Mesodermal cell (in vitro differentiated cells): ENCODE measurements at regions not wholly inside any gene's neighbourhood (a gene's known extent, or its start where the extent isn't known, plus 50 kb on each side); places are given as distances from the start of the nearest gene placed in this dataset.

Experiments
- H3K27ac ChIP-seq: 2 replicates; pipeline ENCODE4 v1.7.0; 2013; ENCODE audit warnings: mild to moderate bottlenecking, low read depth, low read length, moderate library complexity; ENCODE audit not compliant: severe bottlenecking
- H3K36me3 ChIP-seq: 2 replicates; pipeline ENCODE4 v1.7.1; 2013; ENCODE audit warnings: mild to moderate bottlenecking, low read length, moderate library complexity; ENCODE audit not compliant: control insufficient read depth, insufficient read depth
- H3K4me1 ChIP-seq: one replicate; pipeline ENCODE4 v1.7.1; 2013; ENCODE audit warnings: mild to moderate bottlenecking, low read length; ENCODE audit not compliant: insufficient read depth, control insufficient read depth, poor library complexity, severe bottlenecking
- H3K4me3 ChIP-seq: 2 replicates; pipeline ENCODE4 v1.7.0; 2013; ENCODE audit warnings: low read length, control low read depth, mild to moderate bottlenecking; ENCODE audit not compliant: insufficient read depth, poor library complexity, severe bottlenecking; ENCODE audit errors: extremely low read depth
- H3K9me3 ChIP-seq: 2 replicates; pipeline ENCODE4 v1.7.1; 2013; ENCODE audit warnings: mild to moderate bottlenecking, low read length, moderate library complexity; ENCODE audit not compliant: control insufficient read depth
- WGBS, 2 experiments: methylation state at CpG; one replicate each; pipeline ENCODE4 v1.1.5; 2013; ENCODE audit warnings: missing lambda C conversion rate in 2 of 2; ENCODE audit not compliant: insufficient coverage in 2 of 2; 5-methylcytosine and 5-hydroxymethylcytosine counted together

DNA sequence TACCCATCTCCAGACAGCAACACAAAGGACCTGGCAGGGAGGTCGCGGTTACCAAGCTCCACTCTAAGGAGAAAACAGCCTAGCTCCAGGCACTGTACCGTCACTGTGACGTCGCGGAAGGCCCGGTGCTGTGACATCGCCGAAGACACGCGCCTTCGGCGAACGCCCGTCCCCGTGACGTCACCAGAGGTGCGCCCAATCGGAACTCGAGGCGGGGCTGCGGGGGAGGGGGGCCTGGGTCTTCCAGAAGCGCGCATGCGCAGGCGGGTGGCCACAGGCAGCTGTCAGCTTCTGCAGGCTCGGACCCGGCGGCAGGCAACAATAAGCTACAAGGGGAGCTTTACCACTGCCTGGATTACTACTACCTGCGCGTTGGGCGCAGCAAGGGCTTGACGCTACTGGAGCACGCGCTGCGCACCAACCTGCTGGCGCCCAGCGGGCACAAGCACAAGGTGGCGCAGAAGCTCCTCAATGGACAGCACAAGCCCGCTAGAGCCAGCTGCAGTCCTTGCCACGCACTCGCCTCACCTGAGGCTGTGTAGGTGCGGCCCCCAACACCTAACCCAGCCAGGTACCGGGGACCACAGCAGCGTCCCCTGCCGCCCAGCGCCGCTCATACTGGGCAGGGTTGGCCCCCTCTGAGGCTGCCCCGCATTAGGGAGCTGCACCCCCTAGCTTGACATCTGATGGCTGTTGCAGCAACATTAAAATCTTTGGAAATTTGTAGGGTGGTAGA lies 208.4 kb downstream of the TPST1 start:
- H3K27ac ChIP-seq = no peak overlapping the region
- H3K36me3 ChIP-seq = no peaks in the 10 kb centered on the region
- H3K4me3 ChIP-seq = peak overlapping the region; percentile 31
- H3K4me1 ChIP-seq = no peaks in the 10 kb centered on the region
- no peaks in the 10 kb centered on the region for H3K9me3 ChIP-seq
- 9 to 16% methylated on average over 41 to 46 of the region's 49 CpGs for WGBS, 2 experiments

DNA sequence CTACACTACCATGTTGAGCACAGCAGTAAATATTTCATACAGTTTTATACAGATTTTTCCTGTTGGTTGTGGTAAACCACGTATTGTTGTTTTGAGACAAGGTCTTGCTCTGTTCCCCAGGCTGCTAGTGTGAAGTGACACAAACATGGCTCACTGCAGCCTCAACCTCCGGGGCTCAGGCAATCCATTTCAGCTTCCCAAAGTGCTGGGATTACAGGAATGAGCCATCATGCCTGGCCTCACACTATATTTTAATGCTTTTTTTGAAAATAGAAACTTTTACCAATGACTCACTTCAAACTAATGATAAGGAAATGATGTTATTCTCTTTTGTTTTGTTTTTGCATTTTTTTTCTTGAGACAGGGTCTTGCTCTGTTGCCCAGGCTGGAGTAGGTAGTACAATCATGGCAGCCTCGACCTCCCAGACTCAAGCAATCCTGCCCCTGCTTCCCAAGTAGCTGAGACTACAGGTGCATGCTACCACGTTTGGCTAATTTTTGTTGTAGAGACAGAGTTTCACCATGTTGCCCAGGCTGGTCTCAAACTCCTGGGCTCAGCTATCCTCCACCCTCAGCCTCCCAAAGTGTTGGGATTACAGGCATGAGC lies 210.6 kb downstream of the TPST1 start:
- H3K9me3 ChIP-seq = no peaks in the 10 kb centered on the region
- no peaks in the 10 kb centered on the region for H3K36me3 ChIP-seq
- H3K4me1 ChIP-seq = no peaks in the 10 kb centered on the region
- 80 to 100% methylated on average over 1 to 3 of the region's 4 CpGs for WGBS, 2 experiments
- no peak overlapping the region for H3K27ac ChIP-seq
- H3K4me3 ChIP-seq = no peak overlapping the region

DNA sequence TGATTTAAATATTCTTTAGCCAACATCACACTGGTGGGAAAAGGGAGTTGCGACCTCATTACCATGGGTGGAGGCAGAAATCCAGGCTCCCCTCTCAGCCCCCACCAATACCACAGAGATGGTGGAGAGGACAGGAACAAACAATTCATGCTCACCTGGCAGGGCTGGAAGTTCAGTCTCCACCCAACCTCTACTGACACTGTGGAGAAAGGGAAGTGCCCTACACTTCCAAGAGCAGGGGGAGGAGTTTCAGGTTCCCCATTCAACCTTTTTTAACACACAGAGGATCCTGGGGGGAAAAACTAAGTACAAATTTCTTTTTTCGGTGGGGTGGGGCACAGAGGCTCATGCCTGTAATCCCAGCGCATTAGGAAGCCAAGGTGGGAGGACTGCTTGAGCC lies 210.1 kb upstream of the KCTD7 start:
- no peaks in the 10 kb centered on the region for H3K9me3 ChIP-seq
- no peaks in the 10 kb centered on the region for H3K4me1 ChIP-seq
- no peak overlapping the region for H3K4me3 ChIP-seq
- 96 to 100% methylated on average over 1 to 2 of the region's 3 CpGs for WGBS, 2 experiments
- H3K27ac ChIP-seq = no peak overlapping the region
- H3K36me3 ChIP-seq = no peaks in the 10 kb centered on the region

DNA sequence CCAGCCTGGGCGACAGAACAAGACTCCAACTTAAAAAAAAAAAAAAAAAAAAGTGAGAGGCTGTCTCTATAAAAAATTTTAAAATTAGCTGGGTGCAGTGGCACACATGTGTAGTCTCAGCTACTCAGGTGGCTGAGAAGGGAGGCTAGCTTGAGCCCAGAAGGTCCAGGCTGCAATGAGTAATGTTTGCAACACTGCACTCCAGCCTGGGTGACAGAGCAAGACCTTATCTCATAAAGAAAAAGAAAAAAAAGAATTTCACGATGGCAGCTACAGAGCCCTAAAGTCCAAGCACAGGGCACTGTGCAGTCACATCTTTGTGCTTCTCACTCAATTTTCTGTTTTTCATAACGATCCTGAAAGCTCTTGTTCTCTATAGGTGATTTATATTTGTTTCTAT lies 209.5 kb upstream of the KCTD7 start:
- no peaks in the 10 kb centered on the region for H3K4me1 ChIP-seq
- no peak overlapping the region for H3K27ac ChIP-seq
- H3K9me3 ChIP-seq = no peaks in the 10 kb centered on the region
- no peaks in the 10 kb centered on the region for H3K36me3 ChIP-seq
- no peak overlapping the region for H3K4me3 ChIP-seq
- WGBS, 2 experiments = no CpG with 5 or more reads among the region's 3 CpGs

DNA sequence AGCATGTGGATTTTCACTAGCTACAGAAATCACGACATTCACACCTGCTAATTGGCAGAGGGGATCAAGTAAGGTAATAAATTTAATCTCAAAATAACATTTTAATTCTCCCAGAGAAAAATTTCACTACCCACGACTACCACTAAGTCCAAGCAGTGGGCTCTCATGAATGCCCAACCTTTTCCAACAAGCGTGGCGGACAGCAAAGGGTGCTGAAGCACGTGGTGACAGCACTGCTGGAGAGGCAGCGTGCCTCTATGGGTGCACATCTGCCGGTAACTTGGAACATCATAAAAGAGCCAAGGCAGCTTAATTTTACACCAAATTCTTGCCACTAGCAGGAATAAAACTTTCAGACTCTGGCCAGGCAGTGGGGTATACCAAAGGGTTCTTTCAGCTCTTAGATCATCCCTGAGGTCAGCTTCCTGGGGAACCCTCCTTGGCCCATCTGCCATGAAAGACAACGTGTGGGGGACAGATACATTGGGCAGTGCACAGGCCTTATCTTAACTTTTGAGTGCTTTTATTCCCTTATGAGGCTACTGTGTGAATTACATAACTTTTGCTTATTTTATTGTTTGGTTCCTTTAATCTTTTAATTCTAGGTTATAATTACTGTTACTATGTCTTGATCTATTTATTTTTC lies 206.7 kb upstream of the KCTD7 start:
- H3K4me1 ChIP-seq = no peaks in the 10 kb centered on the region
- WGBS, 2 experiments = 90 to 91% methylated on average over 6 to 8 of the region's 8 CpGs
- no peaks in the 10 kb centered on the region for H3K36me3 ChIP-seq
- no peak overlapping the region for H3K4me3 ChIP-seq
- H3K27ac ChIP-seq = no peak overlapping the region
- no peaks in the 10 kb centered on the region for H3K9me3 ChIP-seq

DNA sequence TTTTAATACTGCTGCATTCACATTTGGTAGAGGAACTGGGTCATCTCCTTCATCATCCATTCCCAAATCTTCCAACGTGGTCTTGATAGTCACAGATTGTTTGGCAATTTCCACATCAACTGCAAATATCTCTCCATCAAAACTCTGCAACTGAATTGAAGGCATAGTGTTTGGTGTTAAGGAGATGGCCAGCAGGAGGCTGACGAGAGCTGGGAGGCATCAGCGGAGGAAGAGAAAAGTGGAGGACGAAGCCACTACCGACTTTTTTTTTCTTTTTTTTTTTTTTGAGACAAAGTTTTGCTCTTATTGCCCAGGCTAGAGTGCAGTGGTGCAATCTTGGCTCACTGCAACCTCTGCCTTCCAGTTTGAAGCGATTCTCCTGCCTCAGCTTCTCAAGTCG lies 205.0 kb upstream of the KCTD7 start:
- Histone ChIP-seq H3K4me3 (no peak overlapping the region), H3K27ac (no peak overlapping the region), H3K36me3 (no peaks in the 10 kb centered on the region), H3K9me3 (no peaks in the 10 kb centered on the region), H3K4me1 (no peaks in the 10 kb centered on the region)
- 84 to 90% methylated on average over 6 of the region's 7 CpGs for WGBS, 2 experiments

DNA sequence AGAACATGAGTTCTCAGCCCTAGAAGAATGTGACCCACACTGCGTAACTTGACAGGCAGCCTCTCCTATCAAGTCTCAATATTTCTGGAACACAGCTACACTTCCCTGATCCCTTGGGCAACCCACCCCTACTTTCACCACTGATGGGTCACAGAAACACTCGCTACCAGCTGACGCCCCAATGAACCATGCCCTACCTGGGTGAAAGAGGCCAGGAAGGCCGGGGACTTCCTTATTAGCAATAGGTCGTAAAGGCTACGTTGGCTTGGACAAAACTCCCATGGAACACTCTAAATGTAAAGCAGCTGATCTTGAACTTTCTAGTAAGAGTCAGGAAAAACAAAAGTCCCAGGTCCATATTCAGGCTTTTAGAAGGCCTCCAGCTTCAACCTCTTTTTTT lies 202.3 kb upstream of the KCTD7 start:
- H3K4me3 ChIP-seq = no peak overlapping the region
- WGBS, 2 experiments = 91 to 96% methylated on average over 4 to 6 of the region's 6 CpGs
- H3K27ac ChIP-seq = no peak overlapping the region
- H3K9me3 ChIP-seq = no peaks in the 10 kb centered on the region
- no peaks in the 10 kb centered on the region for H3K36me3 ChIP-seq
- H3K4me1 ChIP-seq = no peaks in the 10 kb centered on the region

DNA sequence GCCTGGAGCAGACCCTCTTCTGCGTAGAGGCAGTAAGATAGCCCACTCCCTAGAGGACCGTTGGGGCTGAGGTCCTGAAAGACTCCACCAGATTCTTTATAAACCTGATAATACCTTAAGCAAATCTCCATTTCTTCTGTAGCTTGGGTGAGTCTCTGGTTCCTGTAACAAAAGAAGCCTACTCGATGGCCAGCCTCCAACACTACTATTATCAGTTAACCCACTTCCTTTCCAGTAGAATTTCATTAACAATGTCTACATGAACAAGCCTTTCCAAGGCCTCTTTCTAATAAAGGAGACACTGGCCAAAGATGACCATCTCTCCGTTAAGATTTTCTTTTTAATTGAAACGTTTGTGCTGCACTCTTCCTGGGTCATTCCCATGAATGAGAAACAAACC lies 201.7 kb upstream of the KCTD7 start:
- no peak overlapping the region for H3K27ac ChIP-seq
- no peak overlapping the region for H3K4me3 ChIP-seq
- H3K36me3 ChIP-seq = no peaks in the 10 kb centered on the region
- WGBS, 2 experiments = 90 to 91% methylated on average over 4 to 5 of the region's 5 CpGs
- H3K9me3 ChIP-seq = no peaks in the 10 kb centered on the region
- no peaks in the 10 kb centered on the region for H3K4me1 ChIP-seq

DNA sequence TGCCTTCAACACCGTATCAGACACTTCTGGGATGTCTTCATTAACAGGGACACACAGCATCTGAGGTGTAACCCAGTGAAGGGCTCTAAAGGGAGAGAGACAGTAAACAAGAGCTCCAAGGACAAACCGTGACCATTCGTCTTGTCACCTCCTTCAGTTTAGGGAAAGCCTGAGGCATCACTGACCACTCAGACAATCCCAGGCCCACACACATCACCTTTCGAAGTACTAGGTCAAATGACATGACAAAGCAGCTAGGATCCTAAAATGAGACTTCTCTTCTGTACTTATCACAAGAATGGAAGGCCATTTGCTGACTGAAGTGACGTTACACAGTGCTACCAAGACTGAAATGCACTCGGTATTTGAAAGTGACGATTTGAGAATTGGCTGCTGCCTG lies 200.7 kb upstream of the KCTD7 start:
- H3K4me3 ChIP-seq = no peak overlapping the region
- H3K36me3 ChIP-seq = no peaks in the 10 kb centered on the region
- H3K4me1 ChIP-seq = no peaks in the 10 kb centered on the region
- no peak overlapping the region for H3K27ac ChIP-seq
- WGBS, 2 experiments = 91 to 97% methylated on average over 7 of the region's 7 CpGs
- no peaks in the 10 kb centered on the region for H3K9me3 ChIP-seq

DNA sequence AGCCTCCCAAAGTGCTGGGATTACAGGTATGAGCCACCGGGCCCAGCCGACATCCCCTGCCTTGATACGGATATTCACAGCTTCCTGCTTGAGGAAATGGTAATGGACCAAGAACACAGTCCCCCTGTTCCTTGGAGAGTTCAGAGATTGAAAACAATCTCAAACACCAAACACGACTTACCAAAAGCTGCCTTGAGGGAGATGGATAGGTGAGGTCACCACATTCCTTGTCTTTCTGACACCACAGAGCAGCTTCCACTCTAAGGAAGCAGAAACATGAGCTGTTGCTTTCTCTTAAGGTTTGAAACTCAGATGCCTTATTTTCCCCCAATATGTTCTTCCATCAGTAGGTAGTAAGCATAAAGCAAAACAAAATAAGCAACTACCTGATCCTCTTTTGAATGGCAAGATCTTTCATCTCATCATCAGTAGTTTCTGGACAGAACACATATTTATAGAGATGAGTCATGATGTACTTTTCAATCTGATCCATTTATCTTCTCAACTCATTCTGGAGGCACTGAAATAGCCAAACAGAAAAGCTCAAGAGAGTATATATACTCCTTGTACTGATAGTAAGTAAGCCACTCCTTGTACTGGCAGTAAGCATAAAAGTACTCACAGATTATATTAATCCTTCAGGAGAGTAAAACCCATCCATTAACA lies 199.1 kb upstream of the KCTD7 start:
- H3K4me1 ChIP-seq = no peaks in the 10 kb centered on the region
- WGBS, 2 experiments = 100% methylated on average over 1 to 2 of the region's 4 CpGs
- H3K4me3 ChIP-seq = no peak overlapping the region
- H3K36me3 ChIP-seq = peaks cover 3% of the 10 kb centered on the region
- peak overlapping the region; percentile 53 for H3K27ac ChIP-seq
- H3K9me3 ChIP-seq = no peaks in the 10 kb centered on the region
